ENCODE measurements at regions not wholly inside any gene's neighbourhood (a gene's known extent, or its start where the extent isn't known, plus 50 kb on each side); places are given as distances from the start of the nearest gene placed in this dataset.

- Histone ChIP-seq H3K36me3 (ENCODE audit: control insufficient read depth in 5 of 5, insufficient read depth in 5 of 5, low read length in 5 of 5) (peaks cover 29 to 93% (median 83%) of the 10 kb centered on the region in 5 donors), H3K4me1 (ENCODE audit: control insufficient read depth in 5 of 5, insufficient read depth in 5 of 5, low read length in 5 of 5) (peaks cover 3 to 41% (median 27%) of the 10 kb centered on the region in 5 donors), H3K27me3 (ENCODE audit: control insufficient read depth in 5 of 5, insufficient read depth in 4 of 5, low read length in 5 of 5) (no peaks in the 10 kb centered on the region), H3K27ac (ENCODE audit: low read depth, low read length) (peak overlapping the region; percentile 75), H3K9ac (ENCODE audit: low read length in 5 of 5) (no peak overlapping the region), H3K9me3 (ENCODE audit: control insufficient read depth in 5 of 5, low read length in 5 of 5) (no peaks in the 10 kb centered on the region), H3K4me3 (ENCODE audit: low read depth in 1 of 5, low read length in 5 of 5) (no peak overlapping the region)
Observed at GRCh38 chr9:742914-743589, 98.4 kb upstream of the DMRT1 start.

DNA sequence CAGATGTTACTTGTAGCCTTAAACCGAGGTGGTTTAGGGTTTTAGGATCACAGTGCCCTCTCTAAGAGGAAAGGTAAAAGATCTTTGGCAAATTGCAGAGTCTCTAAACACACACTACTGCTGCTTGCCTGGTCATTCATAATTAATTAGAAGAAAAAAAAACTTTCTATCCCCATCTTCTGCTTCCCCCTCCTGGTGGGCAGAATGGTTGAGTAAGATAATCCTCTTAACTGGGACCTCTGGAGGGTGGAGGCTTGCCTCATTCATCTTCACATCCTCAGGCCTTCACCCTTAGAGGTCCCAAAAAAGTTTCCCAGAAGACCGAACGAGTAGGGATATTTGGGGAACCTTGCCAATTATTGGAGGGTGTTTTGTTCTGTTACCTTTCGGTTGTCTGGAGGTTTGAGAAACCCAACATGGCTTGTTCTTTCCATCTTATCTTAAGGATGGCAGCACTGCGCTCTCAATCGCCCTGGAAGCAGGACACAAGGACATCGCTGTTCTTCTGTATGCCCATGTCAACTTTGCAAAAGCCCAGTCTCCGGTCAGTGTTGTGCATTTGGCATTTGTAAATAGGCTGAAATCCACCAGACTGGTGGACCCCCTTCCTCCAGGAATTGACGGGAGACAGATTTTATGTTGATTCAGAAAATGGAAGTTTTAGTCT lies 97.3 kb upstream of the DMRT1 start:
- peaks cover 27 to 93% (median 79%) of the 10 kb centered on the region in 5 donors for H3K36me3 ChIP-seq (ENCODE audit: control insufficient read depth in 5 of 5, insufficient read depth in 5 of 5, low read length in 5 of 5)

GRCh38 chr9:744790-745484 lies 96.6 kb upstream of the DMRT1 start:
- Histone ChIP-seq H3K4me1 (ENCODE audit: control insufficient read depth in 5 of 5, insufficient read depth in 5 of 5, low read length in 5 of 5) (peaks cover 3 to 39% (median 24%) of the 10 kb centered on the region in 5 donors), H3K9ac (ENCODE audit: low read length in 5 of 5) (peak overlapping the region in 2 of 5 donors; percentile 27 to 38)

More for the DNA sequence above, 97.3 kb upstream of the DMRT1 start:
- Histone ChIP-seq H3K9ac (ENCODE audit: low read length in 5 of 5) (no peak overlapping the region), H3K4me1 (ENCODE audit: control insufficient read depth in 5 of 5, insufficient read depth in 5 of 5, low read length in 5 of 5) (peaks cover 3 to 39% (median 24%) of the 10 kb centered on the region in 5 donors), H3K27ac (ENCODE audit: low read depth, low read length) (peak overlapping the region; percentile 75), H3K4me3 (ENCODE audit: low read depth in 1 of 5, low read length in 5 of 5) (no peak overlapping the region), H3K27me3 (ENCODE audit: control insufficient read depth in 5 of 5, insufficient read depth in 4 of 5, low read length in 5 of 5) (no peaks in the 10 kb centered on the region), H3K9me3 (ENCODE audit: control insufficient read depth in 5 of 5, low read length in 5 of 5) (no peaks in the 10 kb centered on the region)

GRCh38 chr9:745761-746380 lies 95.6 kb upstream of the DMRT1 start:
- Histone ChIP-seq H3K27me3 (ENCODE audit: control insufficient read depth in 5 of 5, insufficient read depth in 4 of 5, low read length in 5 of 5) (no peaks in the 10 kb centered on the region), H3K9me3 (ENCODE audit: control insufficient read depth in 5 of 5, low read length in 5 of 5) (no peaks in the 10 kb centered on the region), H3K27ac (ENCODE audit: low read depth, low read length) (peak overlapping the region; percentile 75), H3K4me3 (ENCODE audit: low read depth in 1 of 5, low read length in 5 of 5) (no peak overlapping the region), H3K9ac (ENCODE audit: low read length in 5 of 5) (no peak overlapping the region), H3K4me1 (ENCODE audit: control insufficient read depth in 5 of 5, insufficient read depth in 5 of 5, low read length in 5 of 5) (peaks cover 3 to 45% (median 29%) of the 10 kb centered on the region in 5 donors), H3K36me3 (ENCODE audit: control insufficient read depth in 5 of 5, insufficient read depth in 5 of 5, low read length in 5 of 5) (peaks cover 15 to 83% (median 64%) of the 10 kb centered on the region in 5 donors)

More at GRCh38 chr9:744790-745484, 96.6 kb upstream of the DMRT1 start:
- H3K9me3 ChIP-seq (ENCODE audit: control insufficient read depth in 5 of 5, low read length in 5 of 5): no peaks in the 10 kb centered on the region
- peaks cover 21 to 89% (median 73%) of the 10 kb centered on the region in 5 donors for H3K36me3 ChIP-seq (ENCODE audit: control insufficient read depth in 5 of 5, insufficient read depth in 5 of 5, low read length in 5 of 5)
- H3K27ac ChIP-seq (ENCODE audit: low read depth, low read length): peak overlapping the region; percentile 75
- H3K4me3 ChIP-seq (ENCODE audit: low read depth in 1 of 5, low read length in 5 of 5): no peak overlapping the region
- H3K27me3 ChIP-seq (ENCODE audit: control insufficient read depth in 5 of 5, insufficient read depth in 4 of 5, low read length in 5 of 5): no peaks in the 10 kb centered on the region

DNA sequence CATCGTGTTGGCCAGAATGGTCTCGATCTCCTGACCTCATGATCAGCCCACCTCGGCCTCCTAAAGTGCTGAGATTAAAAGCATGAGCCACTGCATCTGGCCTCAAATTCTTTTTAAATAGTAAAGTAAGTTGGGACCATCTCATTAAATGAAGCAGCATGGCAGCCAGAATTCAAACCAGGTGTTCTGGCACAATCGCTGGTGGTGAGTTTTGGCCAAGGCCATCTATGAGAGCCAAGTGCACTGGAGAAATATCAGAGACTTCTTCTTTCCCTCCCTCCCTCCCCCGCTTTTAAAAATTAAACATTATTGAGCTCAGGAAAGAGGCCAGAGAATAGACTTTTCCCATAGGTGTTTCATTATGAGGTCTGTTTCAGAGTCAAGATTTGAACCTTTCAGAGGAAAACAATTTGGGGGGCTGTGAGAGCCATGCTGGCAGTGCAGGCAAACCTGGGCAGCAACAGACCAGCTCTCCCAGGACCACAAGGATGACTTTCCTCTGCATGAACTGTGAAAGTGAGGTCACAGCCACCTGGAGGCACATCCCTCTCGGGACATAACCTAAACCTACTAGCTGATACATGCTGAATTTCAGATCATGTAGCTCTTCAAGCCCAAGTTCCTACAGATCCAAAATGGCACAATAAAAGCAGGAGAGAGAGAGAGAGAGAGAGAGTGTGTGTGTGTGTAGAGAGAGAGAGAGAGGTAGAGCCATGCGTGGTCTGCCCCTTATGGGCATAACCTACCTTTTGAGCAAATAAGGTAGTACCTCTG lies 94.6 kb upstream of the DMRT1 start:
- no peak overlapping the region for H3K4me3 ChIP-seq (ENCODE audit: low read depth in 1 of 5, low read length in 5 of 5)
- peaks cover 12 to 74% (median 57%) of the 10 kb centered on the region in 5 donors for H3K36me3 ChIP-seq (ENCODE audit: control insufficient read depth in 5 of 5, insufficient read depth in 5 of 5, low read length in 5 of 5)
- H3K27me3 ChIP-seq (ENCODE audit: control insufficient read depth in 5 of 5, insufficient read depth in 4 of 5, low read length in 5 of 5): no peaks in the 10 kb centered on the region
- peaks cover 3 to 54% (median 39%) of the 10 kb centered on the region in 5 donors for H3K4me1 ChIP-seq (ENCODE audit: control insufficient read depth in 5 of 5, insufficient read depth in 5 of 5, low read length in 5 of 5)
- peak overlapping the region; percentile 2 for H3K27ac ChIP-seq (ENCODE audit: low read depth, low read length)
- H3K9me3 ChIP-seq (ENCODE audit: control insufficient read depth in 5 of 5, low read length in 5 of 5): no peaks in the 10 kb centered on the region
- H3K9ac ChIP-seq (ENCODE audit: low read length in 5 of 5): no peak overlapping the region

GRCh38 chr9:747567-747966 lies 93.9 kb upstream of the DMRT1 start:
- H3K9me3 ChIP-seq (ENCODE audit: control insufficient read depth in 5 of 5, low read length in 5 of 5): no peaks in the 10 kb centered on the region
- no peak overlapping the region for H3K27ac ChIP-seq (ENCODE audit: low read depth, low read length)
- H3K4me3 ChIP-seq (ENCODE audit: low read depth in 1 of 5, low read length in 5 of 5): no peak overlapping the region
- H3K4me1 ChIP-seq (ENCODE audit: control insufficient read depth in 5 of 5, insufficient read depth in 5 of 5, low read length in 5 of 5): peaks cover 3 to 51% (median 40%) of the 10 kb centered on the region in 5 donors
- H3K36me3 ChIP-seq (ENCODE audit: control insufficient read depth in 5 of 5, insufficient read depth in 5 of 5, low read length in 5 of 5): peaks cover 10 to 67% (median 50%) of the 10 kb centered on the region in 5 donors
- no peak overlapping the region for H3K9ac ChIP-seq (ENCODE audit: low read length in 5 of 5)
- no peaks in the 10 kb centered on the region for H3K27me3 ChIP-seq (ENCODE audit: control insufficient read depth in 5 of 5, insufficient read depth in 4 of 5, low read length in 5 of 5)

DNA sequence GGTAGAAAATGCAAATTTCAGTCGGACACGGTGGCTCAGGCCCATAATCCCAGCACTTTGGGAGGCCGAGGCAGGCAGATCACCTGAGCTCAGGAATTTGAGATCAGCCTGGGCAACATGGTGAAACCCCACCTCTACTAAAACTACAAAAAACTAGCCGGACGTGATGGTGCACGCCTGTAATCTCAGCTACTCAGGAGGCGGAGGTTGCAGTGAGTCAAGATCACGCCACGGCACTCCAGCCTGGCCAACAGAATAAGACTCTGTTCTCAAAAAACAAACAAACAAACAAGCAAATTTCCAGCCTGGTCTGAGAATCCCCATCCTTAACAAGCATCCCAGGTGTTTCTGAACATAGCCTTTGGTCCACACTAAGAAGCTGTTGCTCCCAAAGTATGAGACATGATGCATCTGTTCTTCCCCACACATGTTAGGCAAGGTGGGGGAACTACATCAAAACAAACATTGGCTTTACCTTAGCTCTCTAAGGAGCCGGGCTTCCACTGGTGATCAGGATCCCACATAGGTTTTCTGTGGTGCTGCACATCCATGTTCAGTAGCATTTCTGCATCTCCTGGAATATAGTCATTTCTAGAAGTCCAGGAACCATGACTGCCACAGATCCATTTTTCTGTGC lies 92.5 kb upstream of the DMRT1 start:
- no peak overlapping the region for H3K27ac ChIP-seq (ENCODE audit: low read depth, low read length)
- peaks cover 3 to 38% (median 31%) of the 10 kb centered on the region in 5 donors for H3K4me1 ChIP-seq (ENCODE audit: control insufficient read depth in 5 of 5, insufficient read depth in 5 of 5, low read length in 5 of 5)
- H3K9me3 ChIP-seq (ENCODE audit: control insufficient read depth in 5 of 5, low read length in 5 of 5): no peaks in the 10 kb centered on the region
- H3K4me3 ChIP-seq (ENCODE audit: low read depth in 1 of 5, low read length in 5 of 5): no peak overlapping the region
- H3K27me3 ChIP-seq (ENCODE audit: control insufficient read depth in 5 of 5, insufficient read depth in 4 of 5, low read length in 5 of 5): no peaks in the 10 kb centered on the region
- H3K9ac ChIP-seq (ENCODE audit: low read length in 5 of 5): peak overlapping the region in 1 of 5 donors; percentile 14
- peaks cover 9 to 58% (median 36%) of the 10 kb centered on the region in 5 donors for H3K36me3 ChIP-seq (ENCODE audit: control insufficient read depth in 5 of 5, insufficient read depth in 5 of 5, low read length in 5 of 5)

DNA sequence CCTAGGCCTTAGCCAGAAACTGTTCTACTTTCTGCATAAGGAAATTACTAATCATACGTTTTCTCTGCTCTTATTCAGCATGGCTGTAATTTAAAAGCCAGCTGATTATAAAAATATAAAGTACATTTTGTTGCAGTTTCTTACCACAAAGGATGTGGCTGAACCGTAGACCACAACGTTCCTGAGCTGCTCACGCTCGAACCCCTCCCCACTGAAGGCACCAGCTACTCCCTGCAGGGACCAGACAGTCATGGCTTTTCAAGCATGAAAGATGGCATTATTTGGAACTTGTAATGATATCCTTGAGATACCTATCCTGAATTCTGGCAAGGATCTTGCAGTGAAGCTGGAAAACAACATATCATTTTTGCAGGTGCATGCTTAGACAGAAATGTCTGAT lies 91.8 kb upstream of the DMRT1 start:
- H3K27ac ChIP-seq (ENCODE audit: low read depth, low read length): no peak overlapping the region
- H3K9me3 ChIP-seq (ENCODE audit: control insufficient read depth in 5 of 5, low read length in 5 of 5): no peaks in the 10 kb centered on the region
- H3K27me3 ChIP-seq (ENCODE audit: control insufficient read depth in 5 of 5, insufficient read depth in 4 of 5, low read length in 5 of 5): no peaks in the 10 kb centered on the region
- peaks cover 7 to 51% (median 29%) of the 10 kb centered on the region in 5 donors for H3K36me3 ChIP-seq (ENCODE audit: control insufficient read depth in 5 of 5, insufficient read depth in 5 of 5, low read length in 5 of 5)
- no peak overlapping the region for H3K4me3 ChIP-seq (ENCODE audit: low read depth in 1 of 5, low read length in 5 of 5)
- peak overlapping the region in 1 of 5 donors; percentile 23 for H3K9ac ChIP-seq (ENCODE audit: low read length in 5 of 5)
- H3K4me1 ChIP-seq (ENCODE audit: control insufficient read depth in 5 of 5, insufficient read depth in 5 of 5, low read length in 5 of 5): peaks cover 3 to 31% (median 24%) of the 10 kb centered on the region in 5 donors
